ENCODE measurements at regions not wholly inside any gene's neighbourhood (a gene's known extent, or its start where the extent isn't known, plus 50 kb on each side); places are given as distances from the start of the nearest gene placed in this dataset.

DNA sequence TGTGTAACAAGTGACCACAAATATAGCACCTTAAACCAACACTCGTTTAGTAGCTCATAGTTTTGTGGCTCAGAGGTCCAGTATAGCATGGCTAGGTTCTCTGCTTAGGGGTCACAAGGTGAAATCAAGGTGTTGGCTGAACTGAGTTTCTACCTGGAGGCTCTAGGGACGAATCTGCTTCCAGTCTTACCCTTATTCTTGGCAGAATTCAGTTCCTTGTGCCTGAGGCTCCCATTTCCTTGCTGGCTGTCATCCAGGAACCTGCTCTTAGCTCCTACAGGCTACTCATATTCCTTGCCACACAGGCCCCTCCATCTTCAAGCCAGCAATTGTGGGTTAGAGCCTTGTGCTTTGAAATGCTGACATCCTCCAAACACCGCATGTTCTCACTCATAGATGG is 212.3 kb upstream of the CDH13 start:
- SMC1A ChIA-PET (ENCODE audit: uncharacterized antibody, unreplicated experiment) = no interaction called here
- DNase-seq (ENCODE audit: low read depth, low spot score) = no peak
- no peak overlapping the region for H3K27ac ChIP-seq (ENCODE audit: control insufficient read depth, insufficient read depth)
- H3K36me3 ChIP-seq (ENCODE audit: control insufficient read depth in 2 of 2, insufficient read depth in 2 of 2, low read length in 1 of 2) = no peaks in the 10 kb centered on the region
- no peaks in the 10 kb centered on the region for H3K79me2 ChIP-seq (ENCODE audit: control insufficient read depth, insufficient read depth, low read length)
- no peak for FAIRE-seq
- H3K9me3 ChIP-seq (replicated peaks; ENCODE audit: control insufficient read depth, insufficient read depth, low read length) = no peaks in the 10 kb centered on the region
- CTCF ChIA-PET = interaction anchor here (1.3 kb wide), 1 partner anchor 9 kb away, joined by 3 read pairs; no protein-coding TSS in a partner anchor
- no peak for ATAC-seq
- BruUV-seq (replicated peaks) = no TSS peak
- no peaks in the 10 kb centered on the region; a peak in 1 of 4 replicates for H3K27me3 ChIP-seq (replicated peaks in 1 of 2; ENCODE audit: control insufficient read depth in 2 of 2, insufficient read depth in 2 of 2, low read length in 1 of 2)
- H3K4me2 ChIP-seq (ENCODE audit: control insufficient read depth, insufficient read depth) = no peak overlapping the region
- no peak overlapping the region for H2AFZ ChIP-seq (ENCODE audit: control insufficient read depth, low read depth, low read length)
- RAD21 ChIA-PET (ENCODE audit: unreplicated experiment) = no interaction called here
- intact Hi-C loops (cut with micrococcal nuclease; ENCODE audit: unreplicated experiment) (no loop called here), in situ Hi-C loops (cut with MboI) (no loop called here)
- no peaks in the 10 kb centered on the region for H4K20me1 ChIP-seq (ENCODE audit: control insufficient read depth, insufficient read depth)
- H3K4me3 ChIP-seq = no peak overlapping the region
- POLR2A ChIA-PET = no interaction called here
- WGBS (ENCODE audit: insufficient coverage, insufficient replicate concordance, low lambda C conversion rate, missing lambda C conversion rate) = 31% methylated on average over 3 of the region's 3 CpGs
- H3K9ac ChIP-seq (ENCODE audit: control insufficient read depth, insufficient read depth, low read length) = no peak overlapping the region
- H3K4me1 ChIP-seq (ENCODE audit: control insufficient read depth, insufficient read depth, low read length) = no peaks in the 10 kb centered on the region
- TF ChIP-seq, protein P1, sequence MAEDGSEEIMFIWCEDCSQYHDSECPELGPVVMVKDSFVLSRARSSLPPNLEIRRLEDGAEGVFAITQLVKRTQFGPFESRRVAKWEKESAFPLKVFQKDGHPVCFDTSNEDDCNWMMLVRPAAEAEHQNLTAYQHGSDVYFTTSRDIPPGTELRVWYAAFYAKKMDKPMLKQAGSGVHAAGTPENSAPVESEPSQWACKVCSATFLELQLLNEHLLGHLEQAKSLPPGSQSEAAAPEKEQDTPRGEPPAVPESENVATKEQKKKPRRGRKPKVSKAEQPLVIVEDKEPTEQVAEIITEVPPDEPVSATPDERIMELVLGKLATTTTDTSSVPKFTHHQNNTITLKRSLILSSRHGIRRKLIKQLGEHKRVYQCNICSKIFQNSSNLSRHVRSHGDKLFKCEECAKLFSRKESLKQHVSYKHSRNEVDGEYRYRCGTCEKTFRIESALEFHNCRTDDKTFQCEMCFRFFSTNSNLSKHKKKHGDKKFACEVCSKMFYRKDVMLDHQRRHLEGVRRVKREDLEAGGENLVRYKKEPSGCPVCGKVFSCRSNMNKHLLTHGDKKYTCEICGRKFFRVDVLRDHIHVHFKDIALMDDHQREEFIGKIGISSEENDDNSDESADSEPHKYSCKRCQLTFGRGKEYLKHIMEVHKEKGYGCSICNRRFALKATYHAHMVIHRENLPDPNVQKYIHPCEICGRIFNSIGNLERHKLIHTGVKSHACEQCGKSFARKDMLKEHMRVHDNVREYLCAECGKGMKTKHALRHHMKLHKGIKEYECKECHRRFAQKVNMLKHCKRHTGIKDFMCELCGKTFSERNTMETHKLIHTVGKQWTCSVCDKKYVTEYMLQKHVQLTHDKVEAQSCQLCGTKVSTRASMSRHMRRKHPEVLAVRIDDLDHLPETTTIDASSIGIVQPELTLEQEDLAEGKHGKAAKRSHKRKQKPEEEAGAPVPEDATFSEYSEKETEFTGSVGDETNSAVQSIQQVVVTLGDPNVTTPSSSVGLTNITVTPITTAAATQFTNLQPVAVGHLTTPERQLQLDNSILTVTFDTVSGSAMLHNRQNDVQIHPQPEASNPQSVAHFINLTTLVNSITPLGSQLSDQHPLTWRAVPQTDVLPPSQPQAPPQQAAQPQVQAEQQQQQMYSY (CRISPR knock-in tag; IDR thresholded peaks at IDR 0.05) = no peak
- TF ChIP-seq NBN (IDR thresholded peaks at IDR 0.05) (no peak), CREB1 (IDR thresholded peaks at IDR 0.05; ENCODE audit: low read depth) (no peak), IRF4 (IDR thresholded peaks at IDR 0.05; ENCODE audit: low read depth, low read length) (no peak), IKZF1 (conservative IDR thresholded peaks at IDR 0.05) (no peak), BHLHE40 (IDR thresholded peaks at IDR 0.05; ENCODE audit: borderline replicate concordance in 1 of 2, low read depth in 2 of 2, low read length in 1 of 2) (no peak), ZZZ3 (IDR thresholded peaks at IDR 0.05; ENCODE audit: control insufficient read depth, insufficient read length, low read depth) (no peak), FOXM1 (IDR thresholded peaks at IDR 0.05; ENCODE audit: low read depth, low read length) (no peak), SUZ12 (IDR thresholded peaks at IDR 0.05; ENCODE audit: unreplicated experiment) (no peak), HDAC2 (IDR thresholded peaks at IDR 0.05) (no peak), SMC3 (IDR thresholded peaks at IDR 0.05; ENCODE audit: borderline replicate concordance, low read length) (no peak)
- TF ChIP-seq, protein P2, sequence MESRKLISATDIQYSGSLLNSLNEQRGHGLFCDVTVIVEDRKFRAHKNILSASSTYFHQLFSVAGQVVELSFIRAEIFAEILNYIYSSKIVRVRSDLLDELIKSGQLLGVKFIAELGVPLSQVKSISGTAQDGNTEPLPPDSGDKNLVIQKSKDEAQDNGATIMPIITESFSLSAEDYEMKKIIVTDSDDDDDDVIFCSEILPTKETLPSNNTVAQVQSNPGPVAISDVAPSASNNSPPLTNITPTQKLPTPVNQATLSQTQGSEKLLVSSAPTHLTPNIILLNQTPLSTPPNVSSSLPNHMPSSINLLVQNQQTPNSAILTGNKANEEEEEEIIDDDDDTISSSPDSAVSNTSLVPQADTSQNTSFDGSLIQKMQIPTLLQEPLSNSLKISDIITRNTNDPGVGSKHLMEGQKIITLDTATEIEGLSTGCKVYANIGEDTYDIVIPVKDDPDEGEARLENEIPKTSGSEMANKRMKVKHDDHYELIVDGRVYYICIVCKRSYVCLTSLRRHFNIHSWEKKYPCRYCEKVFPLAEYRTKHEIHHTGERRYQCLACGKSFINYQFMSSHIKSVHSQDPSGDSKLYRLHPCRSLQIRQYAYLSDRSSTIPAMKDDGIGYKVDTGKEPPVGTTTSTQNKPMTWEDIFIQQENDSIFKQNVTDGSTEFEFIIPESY (IDR thresholded peaks at IDR 0.05) = no peak
- TF ChIP-seq, protein P3, sequence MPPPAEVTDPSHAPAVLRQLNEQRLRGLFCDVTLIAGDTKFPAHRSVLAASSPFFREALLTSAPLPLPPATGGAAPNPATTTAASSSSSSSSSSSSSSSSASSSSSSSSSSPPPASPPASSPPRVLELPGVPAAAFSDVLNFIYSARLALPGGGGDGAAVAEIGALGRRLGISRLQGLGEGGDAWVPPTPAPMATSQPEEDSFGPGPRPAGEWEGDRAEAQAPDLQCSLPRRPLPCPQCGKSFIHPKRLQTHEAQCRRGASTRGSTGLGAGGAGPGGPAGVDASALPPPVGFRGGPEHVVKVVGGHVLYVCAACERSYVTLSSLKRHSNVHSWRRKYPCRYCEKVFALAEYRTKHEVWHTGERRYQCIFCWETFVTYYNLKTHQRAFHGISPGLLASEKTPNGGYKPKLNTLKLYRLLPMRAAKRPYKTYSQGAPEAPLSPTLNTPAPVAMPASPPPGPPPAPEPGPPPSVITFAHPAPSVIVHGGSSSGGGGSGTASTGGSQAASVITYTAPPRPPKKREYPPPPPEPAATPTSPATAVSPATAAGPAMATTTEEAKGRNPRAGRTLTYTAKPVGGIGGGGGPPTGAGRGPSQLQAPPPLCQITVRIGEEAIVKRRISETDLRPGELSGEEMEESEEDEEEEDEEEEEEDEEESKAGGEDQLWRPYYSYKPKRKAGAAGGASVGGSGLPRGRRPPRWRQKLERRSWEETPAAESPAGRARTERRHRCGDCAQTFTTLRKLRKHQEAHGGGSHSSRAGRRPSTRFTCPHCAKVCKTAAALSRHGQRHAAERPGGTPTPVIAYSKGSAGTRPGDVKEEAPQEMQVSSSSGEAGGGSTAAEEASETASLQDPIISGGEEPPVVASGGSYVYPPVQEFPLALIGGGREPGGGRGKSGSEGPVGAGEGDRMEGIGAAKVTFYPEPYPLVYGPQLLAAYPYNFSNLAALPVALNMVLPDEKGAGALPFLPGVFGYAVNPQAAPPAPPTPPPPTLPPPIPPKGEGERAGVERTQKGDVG (CRISPR knock-in tag; IDR thresholded peaks at IDR 0.05) = no peak

Measured in GM12878 (cell line).